ENCODE measurements at regions not wholly inside any gene's neighbourhood (a gene's known extent, or its start where the extent isn't known, plus 50 kb on each side); places are given as distances from the start of the nearest gene placed in this dataset.

- TF ChIP-seq TAF1 (conservative IDR thresholded peaks at IDR 0.05) (no peak), CTCF (IDR thresholded peaks at IDR 0.05; ENCODE audit: low read depth, low read length, missing input control) (no peak), ATF3 (IDR thresholded peaks at IDR 0.05) (no peak), EGR1 (IDR thresholded peaks at IDR 0.05; ENCODE audit: low read depth in 2 of 2) (no peak)
Measured at GRCh38 chr10:108966411-108966810, 956.9 kb downstream of the XPNPEP1 start.

Data from liver (tissue), 3 donors.